ENCODE measurements at regions not wholly inside any gene's neighbourhood (a gene's known extent, or its start where the extent isn't known, plus 50 kb on each side); places are given as distances from the start of the nearest gene placed in this dataset.

GRCh38 chr11:111443640-111444039 lies 64.6 kb upstream of the POU2AF1 start (continued):
- TF ChIP-seq SPI1 (IDR thresholded peaks at IDR 0.05; ENCODE audit: borderline replicate concordance, insufficient read depth, low read depth, low read length), result no peak
- TF ChIP-seq RFX5 (IDR thresholded peaks at IDR 0.05; ENCODE audit: low read depth, low read length), result no peak
- TF ChIP-seq ATF3 (IDR thresholded peaks at IDR 0.05; ENCODE audit: borderline replicate concordance, extremely low read depth, low read depth, low read length), result no peak
- no peak for TF ChIP-seq PML (IDR thresholded peaks at IDR 0.05; ENCODE audit: low read length)
- no peak for TF ChIP-seq BCL3 (IDR thresholded peaks at IDR 0.05; ENCODE audit: borderline replicate concordance, insufficient read depth, low read depth, low read length, poor library complexity, severe bottlenecking)
- no peak for TF ChIP-seq PAX8 (IDR thresholded peaks at IDR 0.05)

GRCh38 chr11:111443032-111443431 lies 64.0 kb upstream of the POU2AF1 start:
- Histone ChIP-seq H3K27me3 (replicated peaks in 1 of 2; ENCODE audit: control insufficient read depth in 2 of 2, insufficient read depth in 2 of 2, low read length in 1 of 2) (no peaks in the 10 kb centered on the region), H3K4me3 (no peak overlapping the region), H3K4me2 (ENCODE audit: control insufficient read depth, insufficient read depth) (no peak overlapping the region), H3K79me2 (ENCODE audit: control insufficient read depth, insufficient read depth, low read length) (no peaks in the 10 kb centered on the region), H3K4me1 (ENCODE audit: control insufficient read depth, insufficient read depth, low read length) (no peaks in the 10 kb centered on the region; the same call in 1 of the 2 replicates), H3K27ac (ENCODE audit: control insufficient read depth, insufficient read depth) (no peak overlapping the region), H3K36me3 (ENCODE audit: control insufficient read depth in 2 of 2, insufficient read depth in 2 of 2, low read length in 1 of 2) (no peaks in the 10 kb centered on the region), H3K9me3 (replicated peaks; ENCODE audit: control insufficient read depth, insufficient read depth, low read length) (no peaks in the 10 kb centered on the region), H2AFZ (ENCODE audit: control insufficient read depth, low read depth, low read length) (no peak overlapping the region), H4K20me1 (ENCODE audit: control insufficient read depth, insufficient read depth) (no peaks in the 10 kb centered on the region), H3K9ac (ENCODE audit: control insufficient read depth, insufficient read depth, low read length) (no peak overlapping the region)
- ChIA-PET SMC1A (ENCODE audit: uncharacterized antibody, unreplicated experiment) (interaction anchor here (1.0 to 1.3 kb wide), 2 partner anchors 20 to 160 kb away, joined by 3 to 4 read pairs; no protein-coding TSS in a partner anchor), CTCF (interaction anchor here (0.9 to 1.3 kb wide), 2 partner anchors 15 to 19 kb away, joined by 4 to 9 read pairs; no protein-coding TSS in a partner anchor), RAD21 (ENCODE audit: unreplicated experiment) (no interaction called here), POLR2A (no interaction called here)
- BruUV-seq (replicated peaks), result no TSS peak
- DNase-seq (ENCODE audit: low read depth, low spot score), result no peak
- intact Hi-C loops (cut with micrococcal nuclease; ENCODE audit: unreplicated experiment), result no loop called here
- FAIRE-seq, result no peak
- ATAC-seq, result no peak
- in situ Hi-C loops (cut with MboI), result loop anchor here (10.0 kb wide), 1 partner anchor 988 kb away; no protein-coding TSS in a partner anchor
- WGBS (ENCODE audit: insufficient coverage, insufficient replicate concordance, low lambda C conversion rate, missing lambda C conversion rate), result 26% methylated on average over 2 of the region's 2 CpGs
- no peak for TF ChIP-seq RAD51 (IDR thresholded peaks at IDR 0.05)
- TF ChIP-seq NFIC (IDR thresholded peaks at IDR 0.05; ENCODE audit: low read depth, low read length), result no peak
- TF ChIP-seq JUNB (IDR thresholded peaks at IDR 0.05), result no peak
- no peak for TF ChIP-seq ZZZ3 (IDR thresholded peaks at IDR 0.05; ENCODE audit: control insufficient read depth, insufficient read length, low read depth)
- no peak for TF ChIP-seq ATF3 (IDR thresholded peaks at IDR 0.05; ENCODE audit: borderline replicate concordance, extremely low read depth, low read depth, low read length)
- no peak for TF ChIP-seq PBX3 (IDR thresholded peaks at IDR 0.05; ENCODE audit: insufficient replicate concordance, low read depth, low read length)
- TF ChIP-seq KAT2A (conservative IDR thresholded peaks at IDR 0.05; ENCODE audit: control insufficient read depth, low read depth, low read length), result no peak
